HEK293T (cell line): ENCODE measurements at regions not wholly inside any gene's neighbourhood (a gene's known extent, or its start where the extent isn't known, plus 50 kb on each side); places are given as distances from the start of the nearest gene placed in this dataset.

ENCODE experiments used
- BHLHE40 ChIP-seq: fragments of 450-650 bp; IDR thresholded peaks from 2 replicates; pipeline ENCODE4 v1.6.1; 2016; ENCODE audit warnings: mild to moderate bottlenecking, moderate library complexity, borderline replicate concordance
- CTBP1 ChIP-seq: fragments of 450-650 bp; IDR thresholded peaks from 2 replicates; pipeline ENCODE4 v1.6.1; 2016; ENCODE audit warnings: borderline replicate concordance
- ELF4 ChIP-seq: fragments of 450-650 bp; IDR thresholded peaks from 2 replicates; pipeline ENCODE4 v1.6.1; 2017; ENCODE audit warnings: antibody characterized with exemption
- FOXA1 ChIP-seq: fragments of 450-650 bp; IDR thresholded peaks from 2 replicates; pipeline ENCODE4 v1.6.1; 2016; ENCODE audit warnings: mild to moderate bottlenecking
- FOXK2 ChIP-seq: fragments of 450-650 bp; IDR thresholded peaks from 2 replicates; pipeline ENCODE4 v1.6.1; 2016; ENCODE audit warnings: mild to moderate bottlenecking
- FOXM1 ChIP-seq: fragments of 450-650 bp; IDR thresholded peaks from 2 replicates; pipeline ENCODE4 v1.6.1; 2017; ENCODE audit warnings: mild to moderate bottlenecking, borderline replicate concordance
- HDGF ChIP-seq: fragments of 450-650 bp; IDR thresholded peaks from 2 replicates; pipeline ENCODE4 v1.6.1; 2017; ENCODE audit warnings: antibody characterized with exemption, borderline replicate concordance
- L3MBTL2 ChIP-seq: fragments of 450-650 bp; conservative IDR thresholded peaks from 2 replicates; pipeline ENCODE4 v1.6.1; 2016; ENCODE audit warnings: mild to moderate bottlenecking
- NFRKB ChIP-seq: fragments of 450-650 bp; IDR thresholded peaks from 2 replicates; pipeline ENCODE4 v1.6.1; 2016; ENCODE audit warnings: mild to moderate bottlenecking, moderate library complexity
- SP1 ChIP-seq: fragments of 450-650 bp; IDR thresholded peaks from 2 replicates; pipeline ENCODE4 v1.6.1; 2017
- SUZ12 ChIP-seq: fragments of 450-650 bp; IDR thresholded peaks from 2 replicates; pipeline ENCODE4 v1.6.1; 2016; ENCODE audit warnings: mild to moderate bottlenecking
- TARDBP ChIP-seq: fragments of 450-650 bp; IDR thresholded peaks from 2 replicates; pipeline ENCODE4 v1.6.1; 2016
- ZNF384 ChIP-seq: fragments of 450-650 bp; IDR thresholded peaks from 2 replicates; pipeline ENCODE4 v1.6.1; 2016
- TF ChIP-seq, protein P1 (sequence below): fragments of 450-650 bp; IDR thresholded peaks from 2 replicates; pipeline ENCODE4 v1.6.1; 2016

DNA sequence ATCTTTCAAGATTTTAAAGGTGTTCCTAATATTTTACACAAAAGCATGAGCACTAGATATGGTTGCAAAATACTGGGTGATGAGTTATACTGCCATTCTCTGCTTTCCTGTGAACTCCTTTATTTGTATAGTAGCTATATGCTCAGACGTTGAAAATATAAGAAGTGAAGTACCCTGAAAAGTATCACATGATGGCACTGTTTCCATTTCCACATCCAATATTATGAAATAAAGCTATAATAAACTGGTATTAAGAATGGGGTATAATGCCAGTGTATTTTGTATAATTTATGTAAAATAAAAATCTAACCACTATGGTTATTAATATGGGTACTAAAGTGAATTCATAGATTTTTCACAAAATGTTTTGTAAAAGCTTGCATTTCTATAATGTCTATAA, 79.6 kb upstream of the FOXP2 start:
- no peak for TF ChIP-seq HDGF
- no peak for TF ChIP-seq ZNF384
- TF ChIP-seq SP1, result no peak
- TF ChIP-seq FOXK2, result no peak
- TF ChIP-seq CTBP1, result no peak
- no peak for TF ChIP-seq BHLHE40
- TF ChIP-seq FOXA1, result no peak
- TF ChIP-seq TARDBP, result no peak
- TF ChIP-seq NFRKB, result no peak
- no peak for TF ChIP-seq FOXM1
- TF ChIP-seq SUZ12, result no peak
- TF ChIP-seq L3MBTL2, result no peak
- TF ChIP-seq, protein P1, sequence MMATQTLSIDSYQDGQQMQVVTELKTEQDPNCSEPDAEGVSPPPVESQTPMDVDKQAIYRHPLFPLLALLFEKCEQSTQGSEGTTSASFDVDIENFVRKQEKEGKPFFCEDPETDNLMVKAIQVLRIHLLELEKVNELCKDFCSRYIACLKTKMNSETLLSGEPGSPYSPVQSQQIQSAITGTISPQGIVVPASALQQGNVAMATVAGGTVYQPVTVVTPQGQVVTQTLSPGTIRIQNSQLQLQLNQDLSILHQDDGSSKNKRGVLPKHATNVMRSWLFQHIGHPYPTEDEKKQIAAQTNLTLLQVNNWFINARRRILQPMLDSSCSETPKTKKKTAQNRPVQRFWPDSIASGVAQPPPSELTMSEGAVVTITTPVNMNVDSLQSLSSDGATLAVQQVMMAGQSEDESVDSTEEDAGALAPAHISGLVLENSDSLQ, result no peak
- no peak for TF ChIP-seq ELF4
